AG10803 (cell line): ENCODE measurements at regions not wholly inside any gene's neighbourhood (a gene's known extent, or its start where the extent isn't known, plus 50 kb on each side); places are given as distances from the start of the nearest gene placed in this dataset.

ENCODE experiments used
- DNase-seq: peaks from one replicate; pipeline ENCODE4 v3.0.0; 2010; ENCODE audit warnings: low read depth
- H3K4me3 ChIP-seq: 2 replicates; pipeline ENCODE4 v1.5.1; 2011; ENCODE audit warnings: mild to moderate bottlenecking, low read length, control low read depth
- CTCF ChIP-seq: conservative IDR thresholded peaks from 2 replicates; pipeline ENCODE4 v1.5.1; 2011; ENCODE audit warnings: mild to moderate bottlenecking, low read length, control low read depth, inconsistent platforms

DNA sequence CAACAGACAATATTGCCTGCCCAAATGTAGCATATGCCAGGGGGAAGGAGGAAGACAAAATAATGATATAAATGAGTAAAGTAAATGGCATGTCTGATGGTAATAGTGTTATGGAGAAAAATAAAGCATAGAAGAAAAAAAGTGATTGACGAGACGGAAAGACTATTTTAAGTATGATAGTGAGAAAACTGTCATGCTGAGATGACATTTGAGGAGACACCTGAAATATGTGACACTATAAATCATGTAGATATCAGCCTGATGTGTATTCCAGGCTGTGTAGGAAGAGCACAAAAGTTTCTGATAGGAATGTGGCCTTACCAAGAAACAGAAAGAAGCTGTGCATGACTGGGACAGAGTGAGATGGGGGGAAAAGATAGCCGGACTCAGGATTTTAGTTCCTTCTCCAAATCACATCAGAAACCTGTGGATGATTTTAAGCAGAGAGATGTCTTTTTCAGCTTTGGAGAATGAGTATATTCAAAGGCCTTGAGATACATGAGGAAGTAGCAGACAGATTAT lies 387.3 kb upstream of the SYT4 start:
- no peak for TF ChIP-seq CTCF

DNA sequence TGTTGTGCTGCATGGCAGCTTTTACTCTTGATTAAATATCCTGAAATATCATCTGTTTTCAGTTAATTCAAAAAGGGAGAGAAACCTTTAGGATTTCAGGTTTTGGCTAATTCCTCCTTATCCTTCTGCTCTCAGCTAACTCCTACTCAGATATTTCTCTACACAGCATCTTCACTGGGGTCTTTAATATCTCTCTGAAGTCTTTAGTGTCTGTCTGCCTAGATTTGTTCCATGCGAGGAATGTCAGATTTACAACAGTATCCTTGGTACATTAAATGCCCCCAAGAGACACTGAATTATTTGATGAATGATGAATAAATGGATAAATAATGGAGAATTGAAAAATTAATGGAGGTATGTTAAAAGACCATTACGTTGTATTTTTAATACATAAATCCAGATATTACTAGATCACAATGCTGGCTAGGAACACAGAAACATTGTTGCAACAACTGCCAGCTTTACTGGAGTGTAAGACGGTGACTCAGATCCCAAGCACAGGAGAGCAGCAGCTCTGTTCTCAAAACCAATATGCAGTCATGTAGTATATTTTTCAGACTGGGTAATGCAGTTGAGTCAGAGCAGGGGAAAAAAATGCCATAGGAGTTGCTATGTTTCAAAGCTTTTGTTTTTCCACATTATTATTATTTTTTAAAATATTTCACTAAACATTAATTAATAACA lies 388.0 kb upstream of the SYT4 start:
- no peak for TF ChIP-seq CTCF
- H3K4me3 ChIP-seq: no peak overlapping the region
- DNase-seq: peak; percentile 87

More for the DNA sequence above, 387.3 kb upstream of the SYT4 start:
- H3K4me3 ChIP-seq: no peak overlapping the region
- no peak for DNase-seq

- no peak overlapping the region for H3K4me3 ChIP-seq
- no peak for TF ChIP-seq CTCF
- DNase-seq: no peak
Observed at GRCh38 chr18:43668866-43669265, 391.6 kb upstream of the SYT4 start.

DNA sequence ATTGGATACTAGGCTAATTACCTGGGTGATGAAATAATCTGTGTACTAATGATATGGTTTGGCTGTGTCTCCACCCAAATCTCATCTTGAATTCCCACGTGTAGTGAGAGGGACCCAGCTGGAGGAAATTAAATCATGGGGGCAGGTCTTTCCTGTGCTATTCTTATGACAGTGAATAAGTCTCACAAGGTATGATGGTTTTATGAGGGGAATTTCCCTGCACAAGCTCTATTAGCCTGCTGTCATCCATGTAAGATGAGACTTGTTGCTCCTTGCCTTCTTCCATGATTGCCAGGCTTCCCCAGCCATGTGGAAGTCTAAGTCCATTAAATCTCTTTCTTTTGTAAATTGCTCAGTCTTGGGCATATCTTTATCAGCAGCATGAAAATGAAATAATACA lies 394.1 kb upstream of the SYT4 start:
- no peak for DNase-seq
- no peak for TF ChIP-seq CTCF
- H3K4me3 ChIP-seq: no peak overlapping the region

GRCh38 chr18:43680096-43680495 lies 402.8 kb upstream of the SYT4 start:
- H3K4me3 ChIP-seq: no peak overlapping the region
- DNase-seq: peak; percentile 73
- no peak for TF ChIP-seq CTCF

GRCh38 chr18:43681661-43682060 lies 404.4 kb upstream of the SYT4 start:
- DNase-seq: peak; percentile 30

More at GRCh38 chr18:43681661-43682060, 404.4 kb upstream of the SYT4 start:
- no peak for TF ChIP-seq CTCF
- no peak overlapping the region for H3K4me3 ChIP-seq
